HG02840 (cell line): ENCODE measurements at regions not wholly inside any gene's neighbourhood (a gene's known extent, or its start where the extent isn't known, plus 50 kb on each side); places are given as distances from the start of the nearest gene placed in this dataset.
A peak's percentile ranks its signal among the peaks of the same experiment; 100 is the strongest.
"Not testable (repeated sequence)": the region's sequence is repeated elsewhere in the genome, so short reads cannot be mapped to it uniquely, and the experiment has no call there.

ENCODE experiments used
- ATAC-seq: cut with Tn5 transposase; IDR thresholded peaks from one replicate; pipeline ENCODE4 v1.9.1; 2021; ENCODE audit warnings: mild to moderate bottlenecking, moderate library complexity, moderate number of reproducible peaks; ENCODE audit not compliant: unreplicated experiment, low FRiP score

GRCh38 chr16:58847902-58848661, 114.0 kb upstream of the GOT2 start:
- no peak for ATAC-seq

DNA sequence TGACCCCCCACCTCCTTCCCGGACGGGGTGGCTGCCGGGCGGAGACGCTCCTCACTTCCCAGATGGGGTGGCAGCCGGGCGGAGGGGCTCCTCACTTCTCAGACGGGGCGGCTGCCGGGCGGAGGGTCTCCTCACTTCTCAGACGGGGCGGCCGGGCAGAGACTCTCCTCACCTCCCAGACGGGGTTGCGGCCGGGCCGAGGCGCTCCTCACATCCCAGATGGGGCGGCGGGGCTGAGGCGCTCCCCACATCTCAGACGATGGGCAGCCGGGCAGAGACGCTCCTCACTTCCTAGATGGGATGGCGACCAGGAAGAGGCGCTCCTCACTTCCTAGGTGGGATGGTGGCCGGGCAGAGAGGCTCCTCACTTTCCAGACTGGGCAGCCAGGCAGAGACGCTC, 112.1 kb upstream of the GOT2 start:
- not testable (repeated sequence) for ATAC-seq

DNA sequence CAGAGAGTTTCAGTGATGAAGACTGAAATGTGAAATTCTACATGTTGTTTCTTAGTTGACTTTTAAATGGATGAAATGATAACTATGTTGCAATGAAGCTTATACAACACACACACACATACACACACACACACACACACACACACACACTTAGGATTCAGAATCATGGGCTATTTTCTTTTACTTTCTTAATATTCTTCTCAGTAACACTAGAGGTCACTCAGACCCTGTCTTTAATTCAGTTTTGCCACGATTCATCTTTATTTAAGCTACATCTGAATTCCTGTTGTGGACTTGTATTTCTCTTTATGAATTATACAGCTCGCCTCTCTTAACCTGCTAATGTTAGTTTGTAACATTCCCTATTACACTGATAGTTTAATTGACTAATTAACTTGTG, 109.6 kb upstream of the GOT2 start:
- ATAC-seq, result no peak

DNA sequence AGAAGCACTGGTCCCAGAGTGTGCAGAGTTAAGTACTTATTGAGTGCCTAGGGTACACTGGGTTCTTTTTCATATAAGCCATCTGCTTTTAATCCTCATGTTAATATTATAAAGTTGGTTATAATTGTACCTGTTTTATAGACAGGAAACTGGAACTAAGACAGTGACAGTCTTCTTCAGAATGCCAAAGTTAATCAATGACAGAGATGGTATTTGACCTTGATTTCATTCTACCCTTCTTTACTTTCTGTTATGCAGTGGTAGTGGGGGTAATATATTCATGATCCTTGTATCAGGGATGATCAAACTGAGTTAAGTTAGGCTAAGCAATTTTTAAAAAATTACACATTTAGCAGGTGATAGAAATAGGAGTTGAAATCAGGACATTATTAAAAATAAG, 108.6 kb upstream of the GOT2 start:
- ATAC-seq, result peak; percentile 30

GRCh38 chr16:58842156-58842555, 108.0 kb upstream of the GOT2 start:
- peak; percentile 58 for ATAC-seq

- no peak for ATAC-seq
Observed at GRCh38 chr16:58837950-58838349, 103.8 kb upstream of the GOT2 start.

DNA sequence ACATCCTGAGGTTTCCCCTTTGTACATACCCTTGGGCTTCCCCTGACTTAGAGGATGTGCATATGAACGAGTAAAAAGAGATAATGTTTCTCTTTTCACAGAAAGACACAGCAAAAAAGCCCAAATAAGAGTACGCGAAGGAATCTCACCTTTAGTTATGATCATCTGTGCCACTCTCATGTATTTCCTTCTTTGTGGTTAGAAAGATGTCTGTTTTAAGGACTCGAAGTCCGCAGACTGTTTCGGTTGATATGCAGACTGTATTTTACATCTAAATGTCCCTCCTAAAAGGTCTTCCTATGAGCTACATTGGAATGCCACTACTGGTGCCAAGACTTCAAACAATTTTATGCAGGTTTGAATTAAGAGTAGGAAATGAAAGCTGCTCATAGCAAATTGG, 102.3 kb upstream of the GOT2 start:
- no peak for ATAC-seq

GRCh38 chr16:58832386-58832895, 98.3 kb upstream of the GOT2 start:
- no peak for ATAC-seq

DNA sequence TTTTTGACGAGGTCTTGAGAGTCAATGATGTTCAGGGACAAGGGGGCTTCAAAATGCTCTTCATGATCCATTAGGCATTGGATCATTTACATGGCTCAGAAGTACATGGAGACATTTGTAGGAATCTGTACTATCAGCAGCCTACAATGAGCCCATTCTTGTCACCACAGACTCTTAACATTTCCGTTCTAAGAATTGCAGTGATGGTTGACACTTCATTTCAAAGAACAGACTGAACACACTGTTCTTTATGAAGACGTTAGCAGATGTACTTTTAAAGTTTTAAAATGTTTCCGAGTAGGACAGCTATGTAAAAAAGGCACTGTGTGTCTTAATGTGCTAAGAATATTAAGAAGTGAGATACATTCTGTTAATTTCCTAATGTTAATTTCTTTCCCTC, 97.3 kb upstream of the GOT2 start:
- ATAC-seq, result no peak

- no peak for ATAC-seq
Observed at GRCh38 chr16:58828901-58829545, 94.9 kb upstream of the GOT2 start.

- no peak for ATAC-seq
Observed at GRCh38 chr16:58824201-58824600, 90.1 kb upstream of the GOT2 start.

DNA sequence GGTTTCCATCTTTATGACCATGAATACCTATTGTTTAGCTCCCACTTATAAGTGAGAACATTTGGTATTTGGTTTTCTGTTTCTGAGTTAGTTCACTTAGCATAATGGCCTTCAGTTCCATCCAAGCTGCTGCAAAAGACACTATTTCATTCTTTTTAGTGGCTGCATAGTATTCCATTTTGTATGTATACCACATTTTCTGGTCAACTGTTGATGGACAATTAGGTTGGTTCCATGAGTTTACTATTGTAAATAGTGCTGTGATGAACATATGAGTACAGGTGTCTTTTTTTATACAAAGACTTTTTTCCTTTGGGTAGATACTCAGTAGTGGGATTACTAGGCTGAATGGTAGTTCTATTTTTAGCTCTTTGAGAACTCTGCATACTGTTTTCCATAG, 87.8 kb upstream of the GOT2 start:
- no peak for ATAC-seq

- ATAC-seq, result no peak
Observed at GRCh38 chr16:58820411-58820810, 86.3 kb upstream of the GOT2 start.

DNA sequence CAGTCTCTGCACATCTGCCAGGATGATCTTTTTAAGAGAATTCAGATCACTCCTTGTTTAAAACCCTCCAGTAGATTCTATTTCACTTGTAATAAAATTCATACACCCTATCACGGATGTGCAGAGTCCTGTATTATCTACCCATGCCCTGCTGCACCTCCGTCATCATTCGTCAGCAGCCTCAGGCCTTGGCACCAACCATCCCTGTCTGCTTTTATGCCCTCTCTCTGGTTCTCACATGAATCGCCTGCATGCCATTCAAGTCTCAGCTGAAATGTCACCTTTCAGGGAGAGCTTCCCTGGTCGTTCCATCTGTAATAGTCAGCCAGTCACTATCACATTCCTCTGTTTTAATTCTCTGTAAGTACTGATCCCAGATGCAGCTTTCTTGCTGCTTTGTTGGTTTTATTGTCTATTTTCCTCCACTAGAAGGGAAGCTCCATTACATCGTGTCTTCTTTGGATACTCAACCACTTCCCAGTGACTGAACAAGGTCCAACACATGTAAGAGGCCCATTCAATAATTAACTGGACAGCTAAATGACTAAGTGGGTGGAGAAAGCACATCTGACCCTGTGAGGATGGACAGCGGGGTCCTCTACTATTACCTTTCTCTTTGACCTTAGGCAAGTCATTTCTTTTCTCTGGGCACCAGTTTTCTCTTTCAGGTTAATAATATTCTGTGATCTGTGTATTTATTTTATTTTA, 81.2 kb upstream of the GOT2 start:
- ATAC-seq, result no peak

DNA sequence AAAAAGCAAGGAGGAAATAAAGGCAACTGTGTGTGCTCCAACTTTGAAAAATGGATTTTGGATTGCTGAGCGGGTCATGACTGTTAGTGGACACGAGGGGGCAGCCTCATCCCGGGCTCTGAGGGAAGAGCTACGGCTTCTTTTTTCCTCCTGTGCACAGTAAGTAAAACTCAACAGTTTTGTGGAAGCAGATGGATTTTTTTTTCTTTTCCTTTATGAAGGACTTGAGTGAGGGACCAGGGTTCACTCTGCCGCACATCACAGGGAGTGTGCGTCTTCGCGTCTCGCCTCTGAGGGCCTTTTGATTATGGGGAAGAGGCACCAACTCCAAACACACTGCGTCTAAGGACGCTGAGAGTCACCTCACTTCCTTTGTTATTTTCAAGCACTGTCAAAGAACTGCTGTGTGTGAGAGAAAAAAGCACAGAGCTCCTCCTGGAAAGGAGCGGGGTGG, 80.3 kb upstream of the GOT2 start:
- no peak for ATAC-seq

- ATAC-seq, result no peak
Observed at GRCh38 chr16:58809213-58809612, 75.1 kb upstream of the GOT2 start.

GRCh38 chr16:58807276-58807675, 73.2 kb upstream of the GOT2 start:
- no peak for ATAC-seq

- no peak for ATAC-seq
Observed at GRCh38 chr16:58801838-58802237, 67.7 kb upstream of the GOT2 start.

GRCh38 chr16:58797137-58797801, 63.2 kb upstream of the GOT2 start:
- ATAC-seq, result no peak

DNA sequence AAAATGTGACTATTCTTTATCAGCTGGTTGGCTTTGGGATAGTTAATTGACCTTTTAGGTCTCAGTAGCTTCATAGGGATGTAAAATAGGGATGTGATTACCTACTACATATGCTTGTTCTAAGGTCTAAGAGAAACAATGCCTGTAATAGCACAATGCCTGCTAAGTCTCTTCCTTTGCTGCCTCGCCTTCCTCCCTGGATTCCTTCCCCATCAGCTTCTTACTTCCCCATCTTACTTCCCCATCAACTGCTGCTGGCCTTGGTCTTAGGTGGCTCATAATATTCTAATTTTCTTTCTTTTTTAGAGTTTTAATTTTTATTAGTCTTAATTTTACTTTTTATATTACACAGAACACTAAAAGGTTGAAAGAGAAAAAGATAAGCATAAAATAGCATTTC, 59.2 kb upstream of the GOT2 start:
- ATAC-seq, result no peak

- no peak for ATAC-seq
Observed at GRCh38 chr16:58792188-58792587, 58.1 kb upstream of the GOT2 start.
